Heart left ventricle (tissue), 13 donors: ENCODE measurements at regions not wholly inside any gene's neighbourhood (a gene's known extent, or its start where the extent isn't known, plus 50 kb on each side); places are given as distances from the start of the nearest gene placed in this dataset.

Experiments
- CTCF ChIP-seq, 12 donors: fragments of 200-600 bp; sonication (generic) in 4 of 12; IDR thresholded peaks; one replicate each; pipeline versions ENCODE4 v1.5.0 to v1.8.0; 2018 to 2022; ENCODE audit warnings: antibody characterized with exemption in 12 of 12, mild to moderate bottlenecking in 5 of 12
- POLR2A ChIP-seq, 2 donors: fragments of 450-650 bp; IDR thresholded peaks; one replicate each; pipeline ENCODE4 v1.6.1; 2017; ENCODE audit warnings: antibody characterized with exemption in 2 of 2, mild to moderate bottlenecking in 2 of 2, moderate library complexity in 2 of 2
- donor health status: ischemic (EF 13 %, LVEDD 7.1; RV severe dilation, severe dysfunction).
- donor health status: DM: no; HTN: yes; CAD: no.
- donor health status: DM: no; HTN: no; CAD: no.
- donor health status: ischemic (EF 25% LVEDD 6.9; RV normal size, moderate dysfunction).
- donor health status: ischemic (EF 25% LVEDD 5.7; RV mildly dilated, moderate dysfunction).
- donor health status: ischemic (EF 35%, LVEDD 5.7; RV mildly dilated, moderate dysfunction).
- donor health status: nonischemic (EF 11% LVEDD 7.7; RV severe dilation, severe dysfunction).
- donor health status: DM: yes; HTN: yes; CAD: no.
- donor health status: PGD.
- donor health status: ischemic (EF 29% LVEDD 5.4; RV normal size, mild dysfunction).
- donor health status: nonischemic (EF 23%, LVEDD 6.1; RV moderate dilation, normal function).

GRCh38 chr13:83295686-83296085 lies 586.6 kb downstream of the SLITRK1 start:
- no peak for TF ChIP-seq CTCF (IDR thresholded peaks at IDR 0.05)
- no peak for TF ChIP-seq POLR2A (IDR thresholded peaks at IDR 0.05)
